ENCODE measurements at regions not wholly inside any gene's neighbourhood (a gene's known extent, or its start where the extent isn't known, plus 50 kb on each side); places are given as distances from the start of the nearest gene placed in this dataset.

DNA sequence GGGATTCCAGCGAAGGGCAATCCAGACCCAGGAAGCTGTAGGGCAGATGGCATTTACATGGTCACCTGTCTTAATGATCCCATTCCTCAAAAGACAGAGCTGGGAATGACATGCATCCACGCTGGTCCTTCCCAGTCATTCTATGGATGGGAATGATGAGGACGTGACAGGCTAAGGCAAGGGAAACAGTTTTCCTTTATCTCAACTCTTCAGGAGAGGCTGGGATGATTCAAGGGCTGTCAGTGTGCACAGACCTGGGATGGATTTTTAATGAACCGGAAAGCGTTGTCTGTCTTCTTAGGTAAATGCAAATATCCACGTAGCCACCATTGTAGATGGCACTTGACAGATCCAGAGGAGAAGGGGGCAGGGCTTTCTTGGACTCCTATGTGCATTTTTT, 483.2 kb upstream of the EEF2KMT start:
- Histone ChIP-seq H3K9me2 (replicated peaks; ENCODE audit: low read length) (no peaks in the 10 kb centered on the region), H3K4me3 (ENCODE audit: low read length) (no peak overlapping the region), H3K9ac (ENCODE audit: low read length) (no peak overlapping the region), H3K9me3 (ENCODE audit: low read length) (no peaks in the 10 kb centered on the region), H2AFZ (ENCODE audit: low read length) (no peak overlapping the region), H3K4me1 (ENCODE audit: insufficient read depth, low read length) (no peaks in the 10 kb centered on the region), H3K79me2 (ENCODE audit: low read length) (no peaks in the 10 kb centered on the region), H3K27ac (ENCODE audit: low read length) (no peak overlapping the region), H3K27me3 (ENCODE audit: low read length) (no peaks in the 10 kb centered on the region), H3K36me3 (ENCODE audit: low read depth, low read length) (no peaks in the 10 kb centered on the region), H3F3A (ENCODE audit: low read length, unreplicated experiment) (no peaks in the 10 kb centered on the region), H3K4me2 (ENCODE audit: low read length) (no peak overlapping the region), H4K20me1 (ENCODE audit: low read length) (no peaks in the 10 kb centered on the region)
- POLR2A ChIA-PET (ENCODE audit: unreplicated experiment), result no interaction called here
- no TSS peak for BruUV-seq (replicated peaks)
- DNase-seq (no peak), ATAC-seq (no peak)
- TF ChIP-seq, protein P1, sequence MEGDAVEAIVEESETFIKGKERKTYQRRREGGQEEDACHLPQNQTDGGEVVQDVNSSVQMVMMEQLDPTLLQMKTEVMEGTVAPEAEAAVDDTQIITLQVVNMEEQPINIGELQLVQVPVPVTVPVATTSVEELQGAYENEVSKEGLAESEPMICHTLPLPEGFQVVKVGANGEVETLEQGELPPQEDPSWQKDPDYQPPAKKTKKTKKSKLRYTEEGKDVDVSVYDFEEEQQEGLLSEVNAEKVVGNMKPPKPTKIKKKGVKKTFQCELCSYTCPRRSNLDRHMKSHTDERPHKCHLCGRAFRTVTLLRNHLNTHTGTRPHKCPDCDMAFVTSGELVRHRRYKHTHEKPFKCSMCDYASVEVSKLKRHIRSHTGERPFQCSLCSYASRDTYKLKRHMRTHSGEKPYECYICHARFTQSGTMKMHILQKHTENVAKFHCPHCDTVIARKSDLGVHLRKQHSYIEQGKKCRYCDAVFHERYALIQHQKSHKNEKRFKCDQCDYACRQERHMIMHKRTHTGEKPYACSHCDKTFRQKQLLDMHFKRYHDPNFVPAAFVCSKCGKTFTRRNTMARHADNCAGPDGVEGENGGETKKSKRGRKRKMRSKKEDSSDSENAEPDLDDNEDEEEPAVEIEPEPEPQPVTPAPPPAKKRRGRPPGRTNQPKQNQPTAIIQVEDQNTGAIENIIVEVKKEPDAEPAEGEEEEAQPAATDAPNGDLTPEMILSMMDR (conservative IDR thresholded peaks at IDR 0.05; ENCODE audit: low read depth, low read length), result no peak
- no peak for TF ChIP-seq EZH2 (IDR thresholded peaks at IDR 0.05; ENCODE audit: low read length, unreplicated experiment)
- no peak for TF ChIP-seq EZH2phosphoT487 (IDR thresholded peaks at IDR 0.05; ENCODE audit: borderline replicate concordance, low read length)
- CTCF ChIA-PET, result no interaction called here
- intact Hi-C loops (cut with micrococcal nuclease), result no loop called here

DNA sequence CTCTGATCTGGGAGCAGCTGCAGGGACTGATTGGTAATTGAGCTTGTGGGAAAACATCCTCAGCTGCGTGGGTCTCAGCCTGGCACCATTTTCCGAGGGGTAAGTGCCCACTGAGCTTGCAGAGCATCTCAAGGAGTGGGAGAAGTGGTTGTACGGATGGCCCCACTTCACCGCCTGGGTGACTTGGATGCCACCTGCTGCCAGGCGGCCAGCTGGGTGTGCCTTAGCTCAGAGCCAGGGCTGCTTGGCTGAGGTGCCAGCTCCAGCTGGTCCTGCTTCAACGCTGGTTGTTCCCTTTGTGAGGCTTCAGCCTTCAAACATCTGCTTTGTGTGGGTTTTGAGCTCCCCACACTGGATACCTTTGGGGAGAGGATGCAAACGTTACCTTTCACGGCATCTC, 482.7 kb upstream of the EEF2KMT start:
- H3K27me3 ChIP-seq (ENCODE audit: low read length), result no peaks in the 10 kb centered on the region

DNA sequence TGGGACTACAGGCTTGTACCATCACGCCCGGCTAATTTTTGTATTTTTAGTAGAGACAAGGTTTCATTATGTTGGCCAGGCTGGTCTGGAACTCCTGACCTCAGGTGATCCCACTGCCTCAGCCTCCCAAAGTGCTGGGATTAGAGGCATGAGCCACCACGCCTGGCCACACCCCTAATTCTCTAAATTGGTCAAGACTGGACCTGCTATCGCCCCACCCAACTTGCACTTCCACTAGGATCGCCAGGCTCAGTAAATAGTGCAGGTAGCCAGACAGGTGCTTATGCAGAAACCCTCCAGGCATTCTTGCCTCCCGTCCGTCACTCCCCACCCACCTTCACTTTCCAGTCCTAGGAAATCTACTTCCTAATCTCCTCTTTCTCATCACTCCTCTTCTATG, 481.4 kb upstream of the EEF2KMT start:
- BruUV-seq (replicated peaks), result no TSS peak
- intact Hi-C loops (cut with micrococcal nuclease), result no loop called here
- no peaks in the 10 kb centered on the region for H3K4me1 ChIP-seq (ENCODE audit: insufficient read depth, low read length)
- H3K9me2 ChIP-seq (replicated peaks; ENCODE audit: low read length), result no peaks in the 10 kb centered on the region
- no peaks in the 10 kb centered on the region for H3K36me3 ChIP-seq (ENCODE audit: low read depth, low read length)
- H3K27ac ChIP-seq (ENCODE audit: low read length), result no peak overlapping the region
- no peaks in the 10 kb centered on the region for H3F3A ChIP-seq (ENCODE audit: low read length, unreplicated experiment)
- TF ChIP-seq EZH2phosphoT487 (IDR thresholded peaks at IDR 0.05; ENCODE audit: borderline replicate concordance, low read length) (no peak), EZH2 (IDR thresholded peaks at IDR 0.05; ENCODE audit: low read length, unreplicated experiment) (no peak)
- TF ChIP-seq, protein P1 (conservative IDR thresholded peaks at IDR 0.05; ENCODE audit: low read depth, low read length), result no peak
- no peak overlapping the region for H3K9ac ChIP-seq (ENCODE audit: low read length)
- H3K9me3 ChIP-seq (ENCODE audit: low read length), result no peaks in the 10 kb centered on the region
- no peak for DNase-seq
- ATAC-seq, result no peak
- ChIA-PET CTCF (no interaction called here), POLR2A (ENCODE audit: unreplicated experiment) (no interaction called here)
- no peak overlapping the region for H3K4me2 ChIP-seq (ENCODE audit: low read length)
- H3K4me3 ChIP-seq (ENCODE audit: low read length), result no peak overlapping the region
- no peaks in the 10 kb centered on the region for H3K79me2 ChIP-seq (ENCODE audit: low read length)
- no peak overlapping the region for H2AFZ ChIP-seq (ENCODE audit: low read length)
- no peaks in the 10 kb centered on the region for H3K27me3 ChIP-seq (ENCODE audit: low read length)
- H4K20me1 ChIP-seq (ENCODE audit: low read length), result no peaks in the 10 kb centered on the region

More for the DNA sequence above, 482.7 kb upstream of the EEF2KMT start:
- H3K4me2 ChIP-seq (ENCODE audit: low read length), result no peak overlapping the region
- no peaks in the 10 kb centered on the region for H3K79me2 ChIP-seq (ENCODE audit: low read length)
- no peak overlapping the region for H3K9ac ChIP-seq (ENCODE audit: low read length)
- no peak overlapping the region for H3K4me3 ChIP-seq (ENCODE audit: low read length)
- CTCF ChIA-PET, result no interaction called here
- H4K20me1 ChIP-seq (ENCODE audit: low read length), result no peaks in the 10 kb centered on the region
- H2AFZ ChIP-seq (ENCODE audit: low read length), result no peak overlapping the region
- no peaks in the 10 kb centered on the region for H3F3A ChIP-seq (ENCODE audit: low read length, unreplicated experiment)
- no peak overlapping the region for H3K27ac ChIP-seq (ENCODE audit: low read length)
- H3K9me3 ChIP-seq (ENCODE audit: low read length), result no peaks in the 10 kb centered on the region
- H3K4me1 ChIP-seq (ENCODE audit: insufficient read depth, low read length), result no peaks in the 10 kb centered on the region
- ATAC-seq, result no peak
- POLR2A ChIA-PET (ENCODE audit: unreplicated experiment), result no interaction called here
- no peak for DNase-seq
- H3K36me3 ChIP-seq (ENCODE audit: low read depth, low read length), result no peaks in the 10 kb centered on the region
- BruUV-seq (replicated peaks), result no TSS peak
- intact Hi-C loops (cut with micrococcal nuclease), result no loop called here
- no peak for TF ChIP-seq EZH2 (IDR thresholded peaks at IDR 0.05; ENCODE audit: low read length, unreplicated experiment)
- TF ChIP-seq EZH2phosphoT487 (IDR thresholded peaks at IDR 0.05; ENCODE audit: borderline replicate concordance, low read length), result no peak
- TF ChIP-seq, protein P1 (conservative IDR thresholded peaks at IDR 0.05; ENCODE audit: low read depth, low read length), result no peak
- H3K9me2 ChIP-seq (replicated peaks; ENCODE audit: low read length), result no peaks in the 10 kb centered on the region
